ENCODE measurements at regions not wholly inside any gene's neighbourhood (a gene's known extent, or its start where the extent isn't known, plus 50 kb on each side); places are given as distances from the start of the nearest gene placed in this dataset.

- no peak for DNase-seq
These were observed 244.9 kb upstream of the CXCR4 start for GRCh38 chr2:136362676-136363390.

GRCh38 chr2:136361521-136361920 lies 243.6 kb upstream of the CXCR4 start:
- no peak for DNase-seq

- DNase-seq: no peak
These were observed 242.8 kb upstream of the CXCR4 start for GRCh38 chr2:136360790-136361189.

- no peak for DNase-seq
These were observed 241.4 kb upstream of the CXCR4 start for GRCh38 chr2:136359121-136359965.

- DNase-seq: no peak
These were observed 240.6 kb upstream of the CXCR4 start for GRCh38 chr2:136358576-136358975.

- DNase-seq: no peak
These were observed 239.0 kb upstream of the CXCR4 start for GRCh38 chr2:136357007-136357380.

GRCh38 chr2:136356125-136357006 lies 238.4 kb upstream of the CXCR4 start:
- DNase-seq: no peak

- no peak for DNase-seq
These were observed 233.7 kb upstream of the CXCR4 start for GRCh38 chr2:136351684-136352083.

GRCh38 chr2:136347981-136348380 lies 230.0 kb upstream of the CXCR4 start:
- DNase-seq: no peak

- DNase-seq: no peak
These were observed 226.4 kb upstream of the CXCR4 start for GRCh38 chr2:136344339-136344738.

- DNase-seq: no peak
These were observed 224.2 kb upstream of the CXCR4 start for GRCh38 chr2:136342138-136342537.

- DNase-seq: no peak
These were observed 217.0 kb upstream of the CXCR4 start for GRCh38 chr2:136334967-136335366.

GRCh38 chr2:136332436-136333095 lies 214.6 kb upstream of the CXCR4 start:
- DNase-seq: no peak

- DNase-seq: no peak
These were observed 213.3 kb upstream of the CXCR4 start for GRCh38 chr2:136331226-136331625.

GRCh38 chr2:136328207-136328795 lies 210.4 kb upstream of the CXCR4 start:
- no peak for DNase-seq

- DNase-seq: no peak
These were observed 209.4 kb upstream of the CXCR4 start for GRCh38 chr2:136327162-136327852.

- DNase-seq: no peak
These were observed 207.9 kb upstream of the CXCR4 start for GRCh38 chr2:136325844-136326331.

GRCh38 chr2:136324966-136325365 lies 207.0 kb upstream of the CXCR4 start:
- no peak for DNase-seq

- no peak for DNase-seq
These were observed 206.0 kb upstream of the CXCR4 start for GRCh38 chr2:136323935-136324334.

- no peak for DNase-seq
These were observed 205.2 kb upstream of the CXCR4 start for GRCh38 chr2:136323195-136323594.

- no peak for DNase-seq
These were observed 204.5 kb upstream of the CXCR4 start for GRCh38 chr2:136322428-136322827.

GRCh38 chr2:136319651-136320050 lies 201.7 kb upstream of the CXCR4 start:
- DNase-seq: no peak

Measured in fibroblast of skin of right biceps (primary cell).